ENCODE measurements at regions not wholly inside any gene's neighbourhood (a gene's known extent, or its start where the extent isn't known, plus 50 kb on each side); places are given as distances from the start of the nearest gene placed in this dataset.

- TF ChIP-seq POLR2A (IDR thresholded peaks at IDR 0.05), result no peak
- TF ChIP-seq CTCF (IDR thresholded peaks at IDR 0.05 in 4 of 5, conservative IDR thresholded peaks at IDR 0.05 in 1 of 5), result no peak
Measured at GRCh38 chr4:24451870-24452269, 132.5 kb downstream of the DHX15 start.
